ENCODE measurements at regions not wholly inside any gene's neighbourhood (a gene's known extent, or its start where the extent isn't known, plus 50 kb on each side); places are given as distances from the start of the nearest gene placed in this dataset.

DNA sequence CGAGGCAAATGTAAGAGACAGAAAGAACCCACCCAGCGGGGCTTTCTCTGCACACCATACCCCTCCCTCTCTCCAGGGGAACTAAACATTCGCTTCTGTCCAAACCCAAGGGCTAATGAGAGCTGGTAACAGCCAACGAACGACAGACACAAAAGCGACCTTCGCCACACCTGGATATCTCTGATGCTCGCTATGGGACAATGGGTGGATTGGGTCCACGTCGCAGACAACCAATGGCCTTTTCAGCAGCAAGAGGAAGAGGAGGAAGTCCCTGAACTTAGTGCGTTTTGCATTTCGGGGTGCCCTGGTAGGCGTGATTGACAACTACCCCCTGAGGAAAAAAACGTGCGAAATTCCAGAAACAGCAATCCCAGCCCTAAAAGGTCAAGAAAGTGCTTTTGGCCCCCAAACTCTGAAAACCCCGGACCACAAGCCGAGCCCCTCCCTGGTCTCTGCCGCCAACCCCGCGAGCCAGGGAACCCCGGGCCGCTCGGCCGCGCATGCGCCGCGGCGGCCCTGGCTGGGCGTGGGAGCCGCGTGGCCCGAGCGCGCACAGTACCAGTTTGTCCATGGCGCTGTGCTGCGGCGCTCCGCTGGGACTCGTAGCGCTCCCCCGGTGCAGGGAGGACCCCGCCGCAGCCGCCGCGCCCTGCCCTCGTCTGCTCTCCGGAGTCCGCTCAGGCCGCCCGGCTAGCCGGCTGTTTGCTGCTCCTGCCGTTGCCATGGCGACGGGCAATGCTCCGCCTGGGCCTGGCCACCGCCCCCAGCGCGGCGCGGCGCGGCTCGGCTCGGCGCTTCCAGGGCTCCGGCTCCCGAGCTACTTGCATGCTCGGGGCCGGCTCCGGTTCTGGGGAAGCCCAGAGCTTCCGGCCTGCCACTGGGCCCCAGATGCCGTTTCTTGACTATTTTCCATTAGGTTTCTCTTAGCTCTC is 66.9 kb upstream of the DNAH5 start:
- DNase-seq: peak; percentile 93

- no peak for DNase-seq
Observed at GRCh38 chr5:14009575-14009974, 65.1 kb upstream of the DNAH5 start.

DNA sequence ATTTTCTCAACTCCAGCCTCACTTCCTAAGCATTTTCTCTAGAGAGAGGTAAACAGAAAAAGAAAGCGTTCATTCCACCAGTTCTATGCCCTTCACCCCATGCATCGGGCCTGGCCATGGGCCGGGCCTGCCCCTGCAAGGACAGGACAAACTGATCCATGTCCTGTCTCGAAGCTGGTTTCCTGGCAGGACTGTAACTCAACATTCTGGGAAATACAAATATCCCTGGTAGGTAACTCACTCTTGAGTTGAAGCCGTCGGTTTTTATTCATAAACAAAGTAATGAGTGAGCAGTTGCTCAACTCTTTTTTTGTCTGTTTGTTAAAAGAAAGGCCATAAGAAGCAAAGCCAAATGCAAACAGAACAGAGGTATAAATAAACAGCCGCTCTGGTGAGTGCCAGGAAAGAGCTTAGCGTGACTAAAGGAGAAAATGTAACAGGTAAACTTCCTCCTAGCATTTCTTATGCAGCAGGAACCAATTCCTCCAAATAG is 64.4 kb upstream of the DNAH5 start:
- no peak for DNase-seq

GRCh38 chr5:14006823-14007520 is 62.5 kb upstream of the DNAH5 start:
- no peak for DNase-seq

DNA sequence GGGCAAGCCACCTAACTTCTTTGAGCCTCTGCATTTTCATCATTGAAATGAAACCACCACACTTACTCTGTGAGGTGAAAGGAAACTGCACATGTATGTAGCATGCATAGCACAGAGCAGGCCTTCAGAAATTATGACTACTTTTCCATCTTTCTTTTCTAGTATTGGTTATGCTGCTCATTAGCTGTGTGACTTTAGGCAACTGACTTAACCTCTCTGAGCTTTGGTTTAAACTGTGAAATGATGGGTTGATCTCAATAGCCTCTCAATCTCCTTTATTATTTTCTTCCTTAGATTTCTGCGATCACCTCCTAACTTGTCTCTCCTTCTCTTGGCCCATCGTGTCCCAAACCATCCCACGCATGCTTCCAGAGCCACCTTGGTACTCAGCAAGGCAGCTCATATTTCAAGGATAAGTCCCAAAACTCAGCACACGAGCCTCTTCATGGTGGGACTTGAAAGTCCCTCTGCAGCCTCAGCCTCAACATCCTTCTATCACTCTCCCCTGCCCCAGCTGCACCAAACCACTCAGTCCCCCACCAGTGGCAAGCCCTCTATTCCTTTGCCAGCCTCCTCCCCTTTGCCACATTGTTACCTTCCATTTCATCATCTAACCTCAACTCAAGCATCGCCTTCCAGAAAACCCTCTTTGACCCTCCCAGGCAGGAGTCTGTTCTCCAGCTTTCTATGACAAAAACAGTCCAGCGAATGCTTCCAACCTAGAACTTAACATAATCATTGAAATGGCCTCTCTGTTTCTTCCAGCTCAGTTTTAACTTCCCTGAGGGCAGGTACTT is 60.3 kb upstream of the DNAH5 start:
- DNase-seq: no peak

GRCh38 chr5:14003936-14004335 is 59.4 kb upstream of the DNAH5 start:
- DNase-seq: no peak

DNA sequence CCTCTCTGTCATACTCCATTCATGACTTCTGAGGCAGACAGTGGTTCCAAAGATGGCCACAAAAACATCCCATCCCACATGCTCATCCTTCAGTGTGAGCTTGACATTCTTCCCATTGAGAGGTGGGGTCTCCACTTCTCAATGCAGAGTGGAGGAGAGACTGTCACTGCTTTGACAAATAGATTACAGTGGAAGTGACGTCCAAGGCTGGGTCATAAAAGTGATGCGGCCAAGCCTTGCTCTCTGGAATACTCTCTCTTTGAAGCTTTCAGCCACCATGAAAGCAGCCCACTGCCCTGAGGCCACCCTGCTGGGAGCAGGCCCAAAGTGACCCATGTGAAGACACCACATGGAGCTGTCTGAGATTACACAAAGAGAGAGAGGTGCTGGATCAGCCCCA is 59.0 kb upstream of the DNAH5 start:
- DNase-seq: no peak

DNA sequence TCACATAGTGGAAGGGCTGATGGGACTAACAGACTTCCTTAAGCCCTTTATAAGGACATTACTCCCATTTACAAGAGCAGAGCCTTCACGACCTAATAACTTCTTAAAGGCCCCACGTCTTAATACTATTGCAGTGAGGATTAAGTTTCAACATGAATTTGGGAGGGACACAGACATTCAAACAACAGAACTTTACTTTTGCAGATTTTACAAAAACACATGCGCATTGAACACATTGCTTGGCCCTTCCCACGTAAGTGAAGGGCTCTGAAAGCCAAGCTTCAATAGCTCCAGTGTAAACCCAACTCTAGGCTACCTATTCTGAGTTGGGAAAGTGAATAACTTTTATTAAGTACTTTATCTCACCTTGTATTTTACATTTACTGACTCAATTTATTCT is 53.8 kb upstream of the DNAH5 start:
- DNase-seq: no peak

- no peak for DNase-seq
Observed at GRCh38 chr5:13997514-13997913, 53.0 kb upstream of the DNAH5 start.

GRCh38 chr5:13994621-13995253 is 50.2 kb upstream of the DNAH5 start:
- no peak for DNase-seq
